ENCODE measurements at regions not wholly inside any gene's neighbourhood (a gene's known extent, or its start where the extent isn't known, plus 50 kb on each side); places are given as distances from the start of the nearest gene placed in this dataset.

DNA sequence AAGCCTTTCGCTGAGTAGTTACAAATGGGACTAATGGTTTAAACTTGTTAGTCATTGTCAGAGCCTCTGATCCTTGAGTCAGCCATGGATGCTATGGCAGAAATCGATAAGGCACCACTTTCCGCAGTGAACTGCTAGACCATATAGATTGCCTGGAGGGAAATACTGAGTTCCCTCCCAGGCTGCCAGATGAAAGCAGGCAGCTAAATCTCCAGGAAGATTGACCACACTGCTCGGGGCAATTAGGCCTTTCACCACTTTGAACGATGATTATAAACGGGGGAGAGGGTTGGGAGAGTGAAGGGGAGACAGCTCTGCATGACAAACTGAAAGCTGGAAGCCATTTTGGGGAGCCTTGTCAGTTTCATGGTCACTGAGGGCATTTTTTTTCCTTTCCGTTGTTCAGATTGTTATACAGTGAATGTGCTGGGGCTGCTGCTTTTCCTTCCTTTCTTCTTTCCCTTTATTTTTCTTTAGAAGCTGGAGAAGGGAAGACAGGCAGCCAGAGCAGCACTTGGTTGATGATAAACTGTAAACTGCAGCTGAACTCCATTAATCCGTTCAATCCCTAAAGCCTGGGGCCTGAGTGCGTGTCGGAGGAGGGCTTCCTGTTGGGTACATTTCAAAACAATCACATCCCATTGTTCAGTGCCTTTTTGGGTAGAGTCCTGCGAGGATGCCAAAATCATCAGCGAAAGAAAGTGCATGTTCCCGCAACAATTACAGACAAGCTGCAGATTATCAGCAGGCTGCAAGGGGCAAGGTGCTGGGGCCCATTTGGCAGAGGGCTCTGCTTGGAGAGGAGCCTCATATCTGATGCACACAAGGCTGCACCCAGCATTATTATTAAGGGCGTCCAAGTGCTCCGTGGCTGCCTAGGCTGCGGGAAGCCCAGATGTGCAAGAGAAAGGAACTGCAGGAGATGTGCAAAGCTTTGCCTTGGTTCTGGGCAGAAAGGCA is 308.4 kb downstream of the PSAT1 start:
- Mint-ChIP-seq H3K9me3 (no peaks in the 10 kb centered on the region), H3K27me3 (ENCODE audit: low read depth) (no peaks in the 10 kb centered on the region), H3K36me3 (ENCODE audit: low read depth) (no peaks in the 10 kb centered on the region), H3K27ac (ENCODE audit: unreplicated experiment) (no peak overlapping the region), H3K4me3 (no peak overlapping the region), H3K4me1 (peaks cover 34% of the 10 kb centered on the region)
- TF ChIP-seq CTCF (conservative IDR thresholded peaks at IDR 0.05) = no peak
- no peak for DNase-seq (ENCODE audit: low read depth, low spot score)

- H3K4me3 Mint-ChIP-seq = no peak overlapping the region
- H3K36me3 Mint-ChIP-seq (ENCODE audit: low read depth) = no peaks in the 10 kb centered on the region
- no peak for DNase-seq (ENCODE audit: low read depth, low spot score)
- H3K27ac Mint-ChIP-seq (ENCODE audit: unreplicated experiment) = no peak overlapping the region
- no peak for TF ChIP-seq CTCF (conservative IDR thresholded peaks at IDR 0.05)
- H3K27me3 Mint-ChIP-seq (ENCODE audit: low read depth) = no peaks in the 10 kb centered on the region
- H3K9me3 Mint-ChIP-seq = no peaks in the 10 kb centered on the region
- peaks cover 34% of the 10 kb centered on the region for H3K4me1 Mint-ChIP-seq
Observed at GRCh38 chr9:78606001-78606379, 309.1 kb downstream of the PSAT1 start.

GRCh38 chr9:78607853-78608252 is 310.9 kb downstream of the PSAT1 start:
- no peak for TF ChIP-seq CTCF (conservative IDR thresholded peaks at IDR 0.05)
- Mint-ChIP-seq H3K36me3 (ENCODE audit: low read depth) (no peaks in the 10 kb centered on the region), H3K9me3 (no peaks in the 10 kb centered on the region), H3K4me1 (peaks cover 27% of the 10 kb centered on the region), H3K27ac (ENCODE audit: unreplicated experiment) (no peak overlapping the region), H3K27me3 (ENCODE audit: low read depth) (no peaks in the 10 kb centered on the region), H3K4me3 (no peak overlapping the region)
- no peak for DNase-seq (ENCODE audit: low read depth, low spot score)

DNA sequence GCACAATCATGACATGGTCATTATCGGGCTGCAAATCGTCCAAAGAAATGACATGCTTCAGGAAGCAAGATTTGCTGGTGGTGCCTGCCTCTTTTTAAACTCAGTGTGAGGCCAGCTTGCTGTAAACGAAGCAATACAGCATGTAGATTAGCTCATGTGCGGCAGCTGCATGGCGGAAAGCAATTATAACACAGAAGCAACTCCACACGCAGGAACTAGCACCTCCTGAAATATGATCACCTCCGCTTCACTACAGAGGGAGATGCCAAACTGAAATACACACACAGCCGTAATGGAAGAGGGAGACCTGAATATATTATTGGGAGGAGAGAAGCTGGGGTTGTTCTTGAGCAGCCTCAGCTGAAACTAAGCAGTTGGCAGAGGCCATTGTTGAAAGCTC is 312.5 kb downstream of the PSAT1 start:
- no peak for TF ChIP-seq CTCF (conservative IDR thresholded peaks at IDR 0.05)
- Mint-ChIP-seq H3K36me3 (ENCODE audit: low read depth) (no peaks in the 10 kb centered on the region), H3K4me1 (peaks cover 26% of the 10 kb centered on the region), H3K27ac (ENCODE audit: unreplicated experiment) (no peak overlapping the region), H3K9me3 (no peaks in the 10 kb centered on the region), H3K27me3 (ENCODE audit: low read depth) (no peaks in the 10 kb centered on the region), H3K4me3 (no peak overlapping the region)
- DNase-seq (ENCODE audit: low read depth, low spot score) = no peak

DNA sequence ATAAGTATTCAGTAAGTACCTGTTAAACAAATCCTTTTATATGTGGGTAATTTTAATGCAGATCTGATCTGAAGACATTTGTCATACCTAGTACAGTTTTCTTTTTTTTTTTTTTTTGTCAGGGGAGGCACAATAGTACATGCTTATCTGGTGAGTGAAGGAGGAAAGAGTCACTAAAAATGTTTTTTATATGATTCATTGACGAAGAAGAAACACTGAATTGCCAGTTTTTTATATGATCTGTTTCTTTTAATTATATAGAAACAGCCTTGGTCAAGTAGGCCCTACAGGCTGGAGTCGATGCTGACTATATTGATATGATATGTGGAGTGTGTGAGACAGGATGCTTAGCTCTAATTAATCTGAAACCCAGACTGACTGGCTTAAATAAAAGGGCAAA is 315.2 kb downstream of the PSAT1 start:
- no peak for TF ChIP-seq CTCF (conservative IDR thresholded peaks at IDR 0.05)
- Mint-ChIP-seq H3K4me1 (peaks cover 8% of the 10 kb centered on the region), H3K4me3 (no peak overlapping the region)

More for the DNA sequence above, 315.2 kb downstream of the PSAT1 start:
- DNase-seq (ENCODE audit: low read depth, low spot score) = no peak
- no peaks in the 10 kb centered on the region for H3K9me3 Mint-ChIP-seq
- no peaks in the 10 kb centered on the region for H3K36me3 Mint-ChIP-seq (ENCODE audit: low read depth)
- no peak overlapping the region for H3K27ac Mint-ChIP-seq (ENCODE audit: unreplicated experiment)
- H3K27me3 Mint-ChIP-seq (ENCODE audit: low read depth) = no peaks in the 10 kb centered on the region

Measured in neural crest cell (in vitro differentiated cells).